ENCODE measurements at regions not wholly inside any gene's neighbourhood (a gene's known extent, or its start where the extent isn't known, plus 50 kb on each side); places are given as distances from the start of the nearest gene placed in this dataset.

GRCh38 chr21:22657781-22658180 lies 1659.6 kb downstream of the NCAM2 start:
- TF ChIP-seq, protein P1, sequence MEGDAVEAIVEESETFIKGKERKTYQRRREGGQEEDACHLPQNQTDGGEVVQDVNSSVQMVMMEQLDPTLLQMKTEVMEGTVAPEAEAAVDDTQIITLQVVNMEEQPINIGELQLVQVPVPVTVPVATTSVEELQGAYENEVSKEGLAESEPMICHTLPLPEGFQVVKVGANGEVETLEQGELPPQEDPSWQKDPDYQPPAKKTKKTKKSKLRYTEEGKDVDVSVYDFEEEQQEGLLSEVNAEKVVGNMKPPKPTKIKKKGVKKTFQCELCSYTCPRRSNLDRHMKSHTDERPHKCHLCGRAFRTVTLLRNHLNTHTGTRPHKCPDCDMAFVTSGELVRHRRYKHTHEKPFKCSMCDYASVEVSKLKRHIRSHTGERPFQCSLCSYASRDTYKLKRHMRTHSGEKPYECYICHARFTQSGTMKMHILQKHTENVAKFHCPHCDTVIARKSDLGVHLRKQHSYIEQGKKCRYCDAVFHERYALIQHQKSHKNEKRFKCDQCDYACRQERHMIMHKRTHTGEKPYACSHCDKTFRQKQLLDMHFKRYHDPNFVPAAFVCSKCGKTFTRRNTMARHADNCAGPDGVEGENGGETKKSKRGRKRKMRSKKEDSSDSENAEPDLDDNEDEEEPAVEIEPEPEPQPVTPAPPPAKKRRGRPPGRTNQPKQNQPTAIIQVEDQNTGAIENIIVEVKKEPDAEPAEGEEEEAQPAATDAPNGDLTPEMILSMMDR (IDR thresholded peaks at IDR 0.05), result no peak
- no peak for TF ChIP-seq POLR2A (IDR thresholded peaks at IDR 0.05)

All from right lobe of liver (tissue), 4 donors.